Small intestine (tissue), 7 donors: ENCODE measurements at regions not wholly inside any gene's neighbourhood (a gene's known extent, or its start where the extent isn't known, plus 50 kb on each side); places are given as distances from the start of the nearest gene placed in this dataset.
A peak's percentile ranks its signal among the peaks of the same experiment; 100 is the strongest.

Source experiments
- DNase-seq, 2 donors: peaks; one replicate each; pipeline versions ENCODE4 v3.0.0 to v3.0.0-alpha.2; 2013
- FAIRE-seq: peaks from 2 replicates; lab custom pipeline; 2012; peaks lifted over from hg19 to GRCh38; lab: Jason Lieb, UNC
- H3K27ac ChIP-seq, 3 donors: one replicate each; pipeline ENCODE4 v1.5.1; 2013; ENCODE audit warnings: low read length in 2 of 3, mild to moderate bottlenecking in 2 of 3, control low read depth in 1 of 3, inconsistent platforms in 1 of 3, low read depth in 1 of 3, moderate library complexity in 1 of 3
- H3K27me3 ChIP-seq, 3 donors: one replicate each; pipeline ENCODE4 v1.6.1; 2013; ENCODE audit warnings: low read length in 3 of 3, inconsistent platforms in 1 of 3; ENCODE audit not compliant: control insufficient read depth in 3 of 3, insufficient read depth in 3 of 3
- H3K36me3 ChIP-seq, 3 donors: one replicate each; pipeline ENCODE4 v1.6.1; 2013; ENCODE audit warnings: low read length in 3 of 3, inconsistent platforms in 1 of 3, low read depth in 1 of 3, mild to moderate bottlenecking in 1 of 3, moderate library complexity in 1 of 3; ENCODE audit not compliant: control insufficient read depth in 3 of 3, insufficient read depth in 2 of 3
- H3K4me1 ChIP-seq, 3 donors: one replicate each; pipeline ENCODE4 v1.6.1; 2013; ENCODE audit warnings: low read length in 2 of 3, inconsistent platforms in 1 of 3, low read depth in 1 of 3, mild to moderate bottlenecking in 1 of 3, moderate library complexity in 1 of 3; ENCODE audit not compliant: control insufficient read depth in 3 of 3, insufficient read depth in 2 of 3
- H3K4me3 ChIP-seq, 3 donors: one replicate each; pipeline ENCODE4 v1.5.1; 2013; ENCODE audit warnings: low read length in 3 of 3, control low read depth in 1 of 3, inconsistent platforms in 1 of 3, low read depth in 1 of 3, mild to moderate bottlenecking in 1 of 3, moderate library complexity in 1 of 3
- H3K9me3 ChIP-seq, 2 donors: one replicate each; pipeline ENCODE4 v1.6.1; 2013; ENCODE audit warnings: low read depth in 1 of 2, low read length in 1 of 2; ENCODE audit not compliant: control insufficient read depth in 2 of 2, insufficient read depth in 1 of 2
- WGBS, 3 donors: extraction: QIAGEN DNeasy Blood & Tissue Kit; methylation state at CpG; one replicate each; pipeline ENCODE4 v1.1.7; 2013; 5-methylcytosine and 5-hydroxymethylcytosine counted together
- donor health status: healthy with polysubstance abuse.
- donor health status: control.
- donor health status: control.
- donor health status: Bipolar disorder and iron deficiency.
- donor health status: healthy.

GRCh38 chr17:77690271-77691161 lies 268.0 kb upstream of the TNRC6C start:
- Histone ChIP-seq H3K27me3 (peaks cover 0 to 17% (median 6%) of the 10 kb centered on the region in 3 donors), H3K36me3 (no peaks in the 10 kb centered on the region), H3K4me3 (no peak overlapping the region), H3K9me3 (no peaks in the 10 kb centered on the region), H3K4me1 (no peaks in the 10 kb centered on the region), H3K27ac (no peak overlapping the region)
- whole genome bisulfite sequencing, 3 donors = 30 to 51% (median 41%) methylated on average over 24 of the region's 24 CpGs
- FAIRE-seq (no peak), DNase-seq (no peak)

GRCh38 chr17:77691216-77692085 lies 267.1 kb upstream of the TNRC6C start:
- no peak overlapping the region for H3K4me3 ChIP-seq
- WGBS, 3 donors = 74 to 87% (median 77%) methylated on average over 21 of the region's 21 CpGs
- DNase-seq = no peak

GRCh38 chr17:77692571-77693161 lies 265.8 kb upstream of the TNRC6C start:
- DNase-seq (peak in 1 of 2 donors; percentile 4), FAIRE-seq (no peak)
- 58 to 76% (median 59%) methylated on average over 12 of the region's 12 CpGs for WGBS, 3 donors
- Histone ChIP-seq H3K4me1 (no peaks in the 10 kb centered on the region), H3K9me3 (no peaks in the 10 kb centered on the region), H3K27me3 (peaks cover 0 to 39% (median 13%) of the 10 kb centered on the region in 3 donors), H3K27ac (no peak overlapping the region), H3K4me3 (no peak overlapping the region), H3K36me3 (no peaks in the 10 kb centered on the region)

More at GRCh38 chr17:77691216-77692085, 267.1 kb upstream of the TNRC6C start:
- Histone ChIP-seq H3K27ac (no peak overlapping the region), H3K4me1 (no peaks in the 10 kb centered on the region), H3K36me3 (no peaks in the 10 kb centered on the region), H3K27me3 (peaks cover 0 to 27% (median 8%) of the 10 kb centered on the region in 3 donors), H3K9me3 (no peaks in the 10 kb centered on the region)
- no peak for FAIRE-seq

- H3K36me3 ChIP-seq = no peaks in the 10 kb centered on the region
- no peaks in the 10 kb centered on the region for H3K9me3 ChIP-seq
- H3K27me3 ChIP-seq = peaks cover 0 to 40% (median 13%) of the 10 kb centered on the region in 3 donors
- no peak overlapping the region for H3K27ac ChIP-seq
- no peaks in the 10 kb centered on the region for H3K4me1 ChIP-seq
- WGBS, 3 donors = 80 to 85% (median 81%) methylated on average over 9 of the region's 9 CpGs
- H3K4me3 ChIP-seq = no peak overlapping the region
- no peak for DNase-seq
- FAIRE-seq = no peak
These were observed 265.2 kb upstream of the TNRC6C start for GRCh38 chr17:77693301-77693700.

GRCh38 chr17:77693776-77694175 lies 264.7 kb upstream of the TNRC6C start:
- no peaks in the 10 kb centered on the region for H3K36me3 ChIP-seq
- DNase-seq (no peak), FAIRE-seq (no peak)
- H3K27ac ChIP-seq = no peak overlapping the region
- H3K27me3 ChIP-seq = peaks cover 0 to 44% (median 13%) of the 10 kb centered on the region in 3 donors
- H3K4me3 ChIP-seq = no peak overlapping the region
- H3K4me1 ChIP-seq = no peaks in the 10 kb centered on the region
- no peaks in the 10 kb centered on the region for H3K9me3 ChIP-seq
- WGBS, 3 donors = 64 to 70% (median 65%) methylated on average over 7 of the region's 7 CpGs

GRCh38 chr17:77694391-77695363 lies 263.8 kb upstream of the TNRC6C start:
- 49 to 74% (median 58%) methylated on average over 11 of the region's 11 CpGs for WGBS, 3 donors
- Histone ChIP-seq H3K36me3 (no peaks in the 10 kb centered on the region), H3K4me1 (no peaks in the 10 kb centered on the region), H3K4me3 (no peak overlapping the region), H3K9me3 (no peaks in the 10 kb centered on the region), H3K27me3 (peaks cover 0 to 47% (median 13%) of the 10 kb centered on the region in 3 donors), H3K27ac (no peak overlapping the region)
- DNase-seq (no peak), FAIRE-seq (no peak)

DNA sequence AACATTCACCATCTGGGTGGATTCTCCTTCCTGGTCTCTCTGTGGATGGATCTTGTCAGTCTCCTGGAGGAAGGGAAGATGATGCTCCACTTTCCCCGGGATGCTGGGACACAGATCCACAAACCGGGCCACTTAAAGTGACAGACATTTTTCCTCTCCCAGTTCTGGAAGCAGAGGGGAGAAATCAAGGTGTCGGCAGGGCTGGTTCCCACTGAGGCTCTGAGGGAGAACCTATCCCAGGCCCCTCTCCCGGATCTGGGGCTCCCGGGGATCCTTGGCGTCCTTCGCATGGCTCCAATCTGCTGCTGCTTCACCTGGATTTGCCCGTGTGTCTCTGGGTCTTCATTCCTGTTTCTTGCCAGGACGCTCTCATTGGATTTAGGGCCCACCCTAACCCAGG lies 263.1 kb upstream of the TNRC6C start:
- no peak overlapping the region for H3K27ac ChIP-seq
- DNase-seq (no peak), FAIRE-seq (no peak)
- H3K4me1 ChIP-seq = no peaks in the 10 kb centered on the region
- 76 to 83% (median 81%) methylated on average over 9 of the region's 9 CpGs for WGBS, 3 donors
- no peak overlapping the region for H3K4me3 ChIP-seq
- peaks cover 0 to 47% (median 13%) of the 10 kb centered on the region in 3 donors for H3K27me3 ChIP-seq
- no peaks in the 10 kb centered on the region for H3K36me3 ChIP-seq
- no peaks in the 10 kb centered on the region for H3K9me3 ChIP-seq
